IMR-90 (cell line): ENCODE measurements at regions not wholly inside any gene's neighbourhood (a gene's known extent, or its start where the extent isn't known, plus 50 kb on each side); places are given as distances from the start of the nearest gene placed in this dataset.

Experiments used
- ATAC-seq: fragments of 200-7000 bp; cut with Tn5 transposase; 2 replicates; pipeline ENCODE4 v1.9.1; 2020; ENCODE audit warnings: low read depth, mild to moderate bottlenecking, moderate library complexity
- BruUV-seq: library from RNA; stranded (reverse); fragments of 400-500 nt; replicated peaks from 2 replicates; lab custom pipeline; 2021; lab: Mats Ljungman, UMichigan
- CTCF ChIA-PET: fragments of 300-600 bp; formaldehyde crosslinking; extraction: SDS; loops from one replicate; lab custom pipeline; 2021; ENCODE audit warnings: antibody characterized with exemption; lab: Yijun Ruan, JAX
- POLR2A ChIA-PET: fragments of 300-600 bp; sonication (Branson Sonifier 250); formaldehyde crosslinking; loops from one replicate; lab custom pipeline; 2022; ENCODE audit warnings: antibody characterized with exemption; ENCODE audit not compliant: unreplicated experiment; lab: Charles Lee
- DNase-seq: peaks from one replicate; pipeline ENCODE4 v3.0.0; 2013
- H2AFZ ChIP-seq: replicated peaks from 2 replicates; pipeline ENCODE3; 2013; ENCODE audit warnings: low read length, mild to moderate bottlenecking; ENCODE audit not compliant: poor library complexity
- H2AK5ac ChIP-seq: 2 replicates; pipeline ENCODE4 v1.6.1; 2013; ENCODE audit warnings: low read depth, low read length, inconsistent platforms
- H2AK9ac ChIP-seq: replicated peaks from 2 replicates; pipeline ENCODE3; 2013; ENCODE audit warnings: mild to moderate bottlenecking, low read depth, low read length, moderate library complexity; ENCODE audit not compliant: poor library complexity
- H2BK120ac ChIP-seq: 2 replicates; pipeline ENCODE4 v1.6.1; 2013; ENCODE audit warnings: low read depth, low read length, inconsistent platforms
- H2BK15ac ChIP-seq: 3 replicates; pipeline ENCODE4 v1.6.1; 2013; ENCODE audit warnings: low read depth, low read length, inconsistent platforms
- H2BK20ac ChIP-seq: 2 replicates; pipeline ENCODE4 v1.6.1; 2013; ENCODE audit warnings: low read depth, mild to moderate bottlenecking, inconsistent platforms, low read length, moderate library complexity
- H2BK5ac ChIP-seq: 2 replicates; pipeline ENCODE4 v1.6.1; 2013; ENCODE audit warnings: mild to moderate bottlenecking, low read depth, low read length, inconsistent platforms; ENCODE audit not compliant: poor library complexity, severe bottlenecking
- H3K14ac ChIP-seq: replicated peaks from 2 replicates; pipeline ENCODE4 v1.6.1; 2013; ENCODE audit warnings: low read depth, low read length, inconsistent platforms
- H3K18ac ChIP-seq: 2 replicates; pipeline ENCODE4 v1.6.1; 2013; ENCODE audit warnings: low read depth, low read length, control low read depth
- H3K23ac ChIP-seq: 2 replicates; pipeline ENCODE4 v1.6.1; 2013; ENCODE audit warnings: low read depth, low read length, inconsistent platforms
- H3K27ac ChIP-seq: 2 replicates; pipeline ENCODE4 v1.5.1; 2013; ENCODE audit warnings: mild to moderate bottlenecking, control low read depth, low read length; ENCODE audit not compliant: insufficient read depth
- H3K27me3 ChIP-seq: 2 replicates; pipeline ENCODE4 v1.6.1; 2013; ENCODE audit warnings: low read length; ENCODE audit not compliant: control insufficient read depth, insufficient read depth
- H3K36me3 ChIP-seq: 2 replicates; pipeline ENCODE4 v1.6.1; 2013; ENCODE audit warnings: low read length, mixed read lengths; ENCODE audit not compliant: control insufficient read depth, insufficient read depth
- H3K4ac ChIP-seq: 2 replicates; pipeline ENCODE4 v1.6.1; 2013; ENCODE audit warnings: low read depth, low read length, inconsistent platforms
- H3K4me1 ChIP-seq: 2 replicates; pipeline ENCODE4 v1.6.1; 2013; ENCODE audit warnings: low read length, mixed read lengths; ENCODE audit not compliant: control insufficient read depth, insufficient read depth
- H3K4me2 ChIP-seq: 2 replicates; pipeline ENCODE4 v1.6.1; 2013; ENCODE audit warnings: low read depth, mild to moderate bottlenecking, control low read depth, low read length, moderate library complexity
- H3K4me3 ChIP-seq: 2 replicates; pipeline ENCODE4 v1.5.1; 2013; ENCODE audit warnings: low read depth, mild to moderate bottlenecking, control low read depth, low read length, moderate library complexity; ENCODE audit not compliant: insufficient read depth
- H3K56ac ChIP-seq: 2 replicates; pipeline ENCODE4 v1.6.1; 2013; ENCODE audit warnings: low read length, inconsistent platforms; ENCODE audit not compliant: insufficient read depth; ENCODE audit errors: extremely low read depth
- H3K79me1 ChIP-seq, 2 experiments: 2 replicates each; pipeline ENCODE4 v1.6.1; 2013; ENCODE audit warnings: low read length in 2 of 2, inconsistent platforms in 1 of 2, low read depth in 1 of 2
- H3K9ac ChIP-seq: 2 replicates; pipeline ENCODE4 v1.6.1; 2013; ENCODE audit warnings: low read depth, low read length, control low read depth
- H3K9me1 ChIP-seq: 2 replicates; pipeline ENCODE4 v1.6.1; 2013; ENCODE audit warnings: low read length, inconsistent platforms; ENCODE audit not compliant: insufficient read depth
- H3K9me3 ChIP-seq: 2 replicates; pipeline ENCODE4 v1.6.1; 2013; ENCODE audit warnings: low read length; ENCODE audit not compliant: control insufficient read depth, insufficient read depth
- H4K20me1 ChIP-seq: 2 replicates; pipeline ENCODE4 v1.6.1; 2013; ENCODE audit warnings: low read length, inconsistent platforms; ENCODE audit not compliant: insufficient read depth
- H4K5ac ChIP-seq: 2 replicates; pipeline ENCODE4 v1.6.1; 2013; ENCODE audit warnings: mild to moderate bottlenecking, low read depth, low read length, control low read depth
- H4K8ac ChIP-seq, 2 experiments: 2 replicates each; pipeline ENCODE4 v1.6.1; 2013; ENCODE audit warnings: low read depth in 2 of 2, low read length in 2 of 2, control low read depth in 1 of 2, inconsistent platforms in 1 of 2
- H4K91ac ChIP-seq: 2 replicates; pipeline ENCODE4 v1.6.1; 2013; ENCODE audit warnings: low read depth, low read length, inconsistent platforms; ENCODE audit not compliant: insufficient read depth
- CHD1 ChIP-seq: IDR thresholded peaks from 2 replicates; pipeline ENCODE4 v1.6.1; 2012; ENCODE audit warnings: low read depth, low read length, improper control_type of control experiment
- MXI1 ChIP-seq: IDR thresholded peaks from 2 replicates; pipeline ENCODE4 v1.6.1; 2012; ENCODE audit warnings: low read depth, mild to moderate bottlenecking, low read length, moderate library complexity, borderline replicate concordance
- POLR2A ChIP-seq: IDR thresholded peaks from 2 replicates; pipeline ENCODE4 v1.6.1; 2012; ENCODE audit warnings: mild to moderate bottlenecking, low read depth, low read length
- RAD21 ChIP-seq: IDR thresholded peaks from 2 replicates; pipeline ENCODE4 v1.6.1; 2012; ENCODE audit warnings: low read length, improper control_type of control experiment
- RCOR1 ChIP-seq: IDR thresholded peaks from 2 replicates; pipeline ENCODE4 v1.6.1; 2012; ENCODE audit warnings: mild to moderate bottlenecking, low read length, improper control_type of control experiment; ENCODE audit not compliant: insufficient replicate concordance
- RFX5 ChIP-seq: IDR thresholded peaks from 2 replicates; pipeline ENCODE4 v1.8.0; 2012; ENCODE audit warnings: low read depth, mild to moderate bottlenecking, low read length, moderate library complexity
- WGBS, 2 experiments: methylation state at CpG; one replicate each; pipeline versions ENCODE4 v1.1.5 to v1.1.7; 2013; ENCODE audit warnings: missing lambda C conversion rate in 2 of 2; ENCODE audit not compliant: insufficient read length in 1 of 2; ENCODE audit errors: extremely low coverage in 2 of 2; 5-methylcytosine and 5-hydroxymethylcytosine counted together
- dilution Hi-C: fragments of 300-500 bp; cut with HindIII; formaldehyde crosslinking; loops from one replicate; pipeline ENCODE4 v1.14.3; 2018; ENCODE audit warnings: low sequenced_read_pairs; ENCODE audit not compliant: unreplicated experiment
- in situ Hi-C: fragments of 300-500 bp; cut with MboI; formaldehyde crosslinking; loops from 3 replicates; pipeline ENCODE4 v1.14.3; 2019; ENCODE audit warnings: low sequenced_read_pairs, inconsistent platforms, mixed read lengths
- intact Hi-C: fragments of 100-400 bp; cut with micrococcal nuclease; formaldehyde crosslinking; loops from 2 replicates; pipeline ENCODE4 v1.10.0; 2022
- TF ChIP-seq, protein P1 (sequence below): fragments of 150-350 bp; IDR thresholded peaks from 2 replicates; pipeline ENCODE4 v1.6.1; 2016; ENCODE audit warnings: low read depth, mild to moderate bottlenecking, low read length, moderate library complexity, borderline replicate concordance
- TF ChIP-seq, protein P2 (sequence below): fragments of 150-350 bp; IDR thresholded peaks from 2 replicates; pipeline ENCODE4 v1.6.1; 2017; ENCODE audit warnings: mild to moderate bottlenecking, antibody characterized with exemption, low read length, low read depth

DNA sequence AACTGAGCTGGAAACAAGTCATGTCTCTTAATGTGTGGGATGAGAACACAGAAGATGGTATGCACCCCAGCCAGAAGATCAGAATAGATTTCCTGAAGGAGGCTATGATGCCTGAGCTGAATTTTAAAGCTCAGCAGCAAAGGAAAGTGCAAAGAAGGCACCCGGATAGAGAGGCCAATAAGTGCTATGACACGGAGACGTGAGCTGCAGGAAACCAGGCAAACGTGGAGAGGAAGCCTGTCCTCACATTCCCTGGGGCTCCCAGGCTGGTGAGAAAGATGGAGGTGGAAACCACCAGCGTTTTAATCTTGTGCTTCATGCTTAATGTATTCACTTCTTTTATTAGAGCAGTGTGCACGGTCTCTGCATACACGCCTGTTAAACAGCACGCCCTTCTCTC lies 302.1 kb downstream of the HAPSTR1 start:
- Histone ChIP-seq H3K79me1 (no peaks in the 10 kb centered on the region), H3K4me2 (no peak overlapping the region), H4K8ac (no peak overlapping the region), H2BK15ac (no peak overlapping the region), H2BK20ac (no peak overlapping the region), H3K23ac (no peak overlapping the region), H3K27ac (no peak overlapping the region), H3K9me3 (peaks cover 10% of the 10 kb centered on the region), H3K9ac (no peak overlapping the region), H4K5ac (no peak overlapping the region), H3K4me3 (no peak overlapping the region), H3K36me3 (no peaks in the 10 kb centered on the region), H2AK9ac (no peak overlapping the region), H4K91ac (no peak overlapping the region), H4K20me1 (no peaks in the 10 kb centered on the region), H2BK5ac (no peak overlapping the region), H3K4ac (no peak overlapping the region), H2AFZ (no peak overlapping the region), H3K27me3 (no peaks in the 10 kb centered on the region), H2AK5ac (no peak overlapping the region), H3K56ac (no peak overlapping the region), H2BK120ac (no peak overlapping the region), H3K14ac (no peak overlapping the region), H3K18ac (no peak overlapping the region), H3K9me1 (no peaks in the 10 kb centered on the region), H3K4me1 (no peaks in the 10 kb centered on the region)
- no CpG with 5 or more reads among the region's 8 CpGs for WGBS, 2 experiments
- ChIA-PET POLR2A (no interaction called here), CTCF (no interaction called here)
- DNase-seq, result no peak
- BruUV-seq, result no TSS peak
- intact Hi-C loops, result no loop called here
- ATAC-seq, result no peak
- TF ChIP-seq POLR2A (no peak), RAD21 (no peak), MXI1 (no peak), RCOR1 (no peak), RFX5 (no peak), CHD1 (no peak)
- TF ChIP-seq, protein P1, sequence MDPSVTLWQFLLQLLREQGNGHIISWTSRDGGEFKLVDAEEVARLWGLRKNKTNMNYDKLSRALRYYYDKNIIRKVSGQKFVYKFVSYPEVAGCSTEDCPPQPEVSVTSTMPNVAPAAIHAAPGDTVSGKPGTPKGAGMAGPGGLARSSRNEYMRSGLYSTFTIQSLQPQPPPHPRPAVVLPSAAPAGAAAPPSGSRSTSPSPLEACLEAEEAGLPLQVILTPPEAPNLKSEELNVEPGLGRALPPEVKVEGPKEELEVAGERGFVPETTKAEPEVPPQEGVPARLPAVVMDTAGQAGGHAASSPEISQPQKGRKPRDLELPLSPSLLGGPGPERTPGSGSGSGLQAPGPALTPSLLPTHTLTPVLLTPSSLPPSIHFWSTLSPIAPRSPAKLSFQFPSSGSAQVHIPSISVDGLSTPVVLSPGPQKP, result no peak
- TF ChIP-seq, protein P2, sequence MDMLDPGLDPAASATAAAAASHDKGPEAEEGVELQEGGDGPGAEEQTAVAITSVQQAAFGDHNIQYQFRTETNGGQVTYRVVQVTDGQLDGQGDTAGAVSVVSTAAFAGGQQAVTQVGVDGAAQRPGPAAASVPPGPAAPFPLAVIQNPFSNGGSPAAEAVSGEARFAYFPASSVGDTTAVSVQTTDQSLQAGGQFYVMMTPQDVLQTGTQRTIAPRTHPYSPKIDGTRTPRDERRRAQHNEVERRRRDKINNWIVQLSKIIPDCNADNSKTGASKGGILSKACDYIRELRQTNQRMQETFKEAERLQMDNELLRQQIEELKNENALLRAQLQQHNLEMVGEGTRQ, result no peak
- in situ Hi-C loops, result no loop called here
- dilution Hi-C loops, result no loop called here
